HEK293T (cell line): ENCODE measurements at regions not wholly inside any gene's neighbourhood (a gene's known extent, or its start where the extent isn't known, plus 50 kb on each side); places are given as distances from the start of the nearest gene placed in this dataset.

Source experiments
- ARNT ChIP-seq: fragments of 450-650 bp; IDR thresholded peaks from 2 replicates; pipeline ENCODE4 v1.6.1; 2017; ENCODE audit warnings: mild to moderate bottlenecking
- FOXM1 ChIP-seq: fragments of 450-650 bp; IDR thresholded peaks from 2 replicates; pipeline ENCODE4 v1.6.1; 2017; ENCODE audit warnings: mild to moderate bottlenecking, borderline replicate concordance
- HDGF ChIP-seq: fragments of 450-650 bp; IDR thresholded peaks from 2 replicates; pipeline ENCODE4 v1.6.1; 2017; ENCODE audit warnings: antibody characterized with exemption, borderline replicate concordance
- SP1 ChIP-seq: fragments of 450-650 bp; IDR thresholded peaks from 2 replicates; pipeline ENCODE4 v1.6.1; 2017
- TARDBP ChIP-seq: fragments of 450-650 bp; IDR thresholded peaks from 2 replicates; pipeline ENCODE4 v1.6.1; 2016

DNA sequence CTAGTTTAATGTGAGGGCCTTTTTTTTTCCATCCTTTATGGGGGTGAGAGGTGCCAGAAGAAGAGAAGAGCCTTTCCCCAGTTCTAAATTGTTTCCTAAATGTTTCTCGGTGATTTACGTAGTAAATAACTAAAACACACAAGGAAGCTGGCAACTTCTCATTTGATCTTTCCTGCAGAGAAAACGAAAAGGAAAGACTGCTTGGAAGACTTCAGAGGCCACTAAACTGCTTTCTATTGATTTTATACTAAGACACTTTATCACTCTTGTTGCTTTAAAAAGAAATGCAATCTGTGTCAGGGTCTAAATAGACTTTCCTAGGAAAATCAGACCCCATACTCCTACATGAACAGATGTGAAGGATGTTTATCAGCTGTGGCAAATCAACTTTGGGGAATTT lies 52.1 kb upstream of the KAZN start:
- TF ChIP-seq ARNT (no peak), TARDBP (no peak), HDGF (no peak), FOXM1 (no peak), SP1 (no peak)
